ENCODE measurements at regions not wholly inside any gene's neighbourhood (a gene's known extent, or its start where the extent isn't known, plus 50 kb on each side); places are given as distances from the start of the nearest gene placed in this dataset.

- Histone ChIP-seq H3K36me3 (no peaks in the 10 kb centered on the region), H3K4me3 (no peak overlapping the region), H3K4me1 (no peaks in the 10 kb centered on the region), H3K9me3 (no peaks in the 10 kb centered on the region), H3K27me3 (replicated peaks in 1 of 7) (peaks cover 0 to 3% (median 0%) of the 10 kb centered on the region in 7 donors), H3K27ac (no peak overlapping the region)
- WGBS, 5 donors: 74 to 81% (median 78%) methylated on average over 4 of the region's 4 CpGs
- DNase-seq: no peak
- TF ChIP-seq CTCF (IDR thresholded peaks at IDR 0.05 in 8 of 11, conservative IDR thresholded peaks at IDR 0.05 in 3 of 11): no peak
- TF ChIP-seq POLR2AphosphoS5 (IDR thresholded peaks at IDR 0.05): no peak
- TF ChIP-seq POLR2A (IDR thresholded peaks at IDR 0.05): no peak
- intact Hi-C loops (cut with DNase I; ENCODE audit: low total_unique reads): no loop called here
These were observed 268.6 kb upstream of the PDGFD start for GRCh38 chr11:104432526-104432925.

DNA sequence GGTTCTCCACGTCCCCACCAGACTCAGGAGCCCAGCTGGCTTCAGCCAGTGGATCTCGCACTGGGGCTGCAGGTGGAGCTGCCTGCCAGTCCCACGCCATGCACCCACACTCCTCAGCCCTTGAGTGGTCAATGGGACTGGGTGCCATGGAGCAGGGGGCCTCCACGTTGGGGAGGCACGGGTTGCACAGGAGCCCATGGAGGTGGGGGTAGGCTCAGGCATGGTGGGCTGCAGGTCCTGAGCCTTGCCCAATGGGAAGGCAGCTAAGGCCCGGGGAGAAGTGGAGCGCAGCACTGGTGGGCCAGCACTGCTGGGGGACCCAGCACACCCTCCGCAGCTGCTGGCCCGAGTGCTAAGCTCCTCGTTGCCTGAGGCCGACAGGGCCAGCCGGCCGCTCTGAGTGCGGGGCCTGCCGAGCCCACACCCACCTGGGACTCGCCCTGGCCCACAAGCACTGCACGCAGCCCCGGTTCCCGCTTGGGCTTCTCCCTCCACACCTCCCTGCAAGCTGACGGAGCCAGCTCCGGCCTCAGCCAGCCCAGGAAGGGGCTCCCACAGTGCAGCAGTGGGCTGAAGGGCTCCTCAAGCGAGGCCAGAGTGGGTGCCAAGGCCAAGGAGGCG, 258.5 kb upstream of the PDGFD start:
- Histone ChIP-seq H3K9me3 (no peaks in the 10 kb centered on the region), H3K4me1 (no peaks in the 10 kb centered on the region), H3K36me3 (no peaks in the 10 kb centered on the region), H3K27ac (no peak overlapping the region), H3K4me3 (no peak overlapping the region), H3K27me3 (replicated peaks in 1 of 7) (no peaks in the 10 kb centered on the region)
- DNase-seq: peak; percentile 69
- TF ChIP-seq POLR2A (IDR thresholded peaks at IDR 0.05) (no peak), CTCF (IDR thresholded peaks at IDR 0.05 in 8 of 11, conservative IDR thresholded peaks at IDR 0.05 in 3 of 11) (no peak), POLR2AphosphoS5 (IDR thresholded peaks at IDR 0.05) (no peak)
- intact Hi-C loops (cut with DNase I; ENCODE audit: low total_unique reads): no loop called here
- WGBS, 5 donors: 81 to 95% (median 90%) methylated on average over 10 to 23 of the region's 23 CpGs

- 54 to 68% (median 59%) methylated on average over 2 of the region's 2 CpGs for WGBS, 5 donors
These were observed 246.4 kb upstream of the PDGFD start for GRCh38 chr11:104410336-104410735.

DNA sequence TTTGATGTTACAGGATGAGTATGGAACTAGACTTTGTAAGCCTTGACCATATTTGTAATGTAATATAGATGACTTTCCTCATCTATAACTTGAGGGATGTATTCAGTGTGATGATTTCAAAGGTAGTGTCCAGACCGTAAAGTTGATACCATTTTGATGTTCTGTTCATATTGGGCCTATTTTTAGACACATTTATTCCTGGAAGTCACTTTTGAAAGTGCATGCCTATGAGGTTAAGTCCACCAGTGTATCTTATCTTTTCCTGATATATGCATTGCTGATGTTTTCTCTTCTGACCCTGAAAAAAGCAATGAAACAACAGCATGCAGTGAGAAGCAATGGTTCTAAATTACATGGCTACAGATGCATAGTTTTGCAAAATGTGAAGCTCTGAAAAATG, 244.7 kb upstream of the PDGFD start:
- H3K27ac ChIP-seq: no peak overlapping the region
- no peaks in the 10 kb centered on the region for H3K27me3 ChIP-seq (replicated peaks in 1 of 7)
- H3K4me3 ChIP-seq: no peak overlapping the region
- H3K4me1 ChIP-seq: no peaks in the 10 kb centered on the region
- no peaks in the 10 kb centered on the region for H3K36me3 ChIP-seq
- TF ChIP-seq CTCF (IDR thresholded peaks at IDR 0.05 in 8 of 11, conservative IDR thresholded peaks at IDR 0.05 in 3 of 11) (no peak), POLR2A (IDR thresholded peaks at IDR 0.05) (no peak), POLR2AphosphoS5 (IDR thresholded peaks at IDR 0.05) (no peak)
- WGBS, 5 donors: 62 to 89% (median 71%) methylated on average over 1 of the region's 1 CpG
- H3K9me3 ChIP-seq: no peaks in the 10 kb centered on the region
- no peak for DNase-seq
- intact Hi-C loops (cut with DNase I; ENCODE audit: low total_unique reads): no loop called here

More at GRCh38 chr11:104410336-104410735, 246.4 kb upstream of the PDGFD start:
- no peaks in the 10 kb centered on the region for H3K9me3 ChIP-seq
- TF ChIP-seq CTCF (IDR thresholded peaks at IDR 0.05 in 8 of 11, conservative IDR thresholded peaks at IDR 0.05 in 3 of 11) (no peak), POLR2AphosphoS5 (IDR thresholded peaks at IDR 0.05) (no peak), POLR2A (IDR thresholded peaks at IDR 0.05) (no peak)
- H3K36me3 ChIP-seq: no peaks in the 10 kb centered on the region
- DNase-seq: no peak
- no peak overlapping the region for H3K4me3 ChIP-seq
- H3K27me3 ChIP-seq (replicated peaks in 1 of 7): no peaks in the 10 kb centered on the region
- H3K4me1 ChIP-seq: no peaks in the 10 kb centered on the region
- intact Hi-C loops (cut with DNase I; ENCODE audit: low total_unique reads): no loop called here
- H3K27ac ChIP-seq: no peak overlapping the region
